GM23338 (cell line): ENCODE measurements at regions not wholly inside any gene's neighbourhood (a gene's known extent, or its start where the extent isn't known, plus 50 kb on each side); places are given as distances from the start of the nearest gene placed in this dataset.
"Not testable (repeated sequence)": the region's sequence is repeated elsewhere in the genome, so short reads cannot be mapped to it uniquely, and the experiment has no call there.

Source experiments
- ATAC-seq: fragments of 200-7000 bp; cut with Tn5 transposase; 3 replicates; pipeline ENCODE4 v1.9.1; 2020
- DNase-seq: peaks from one replicate; pipeline ENCODE4 v3.0.0-alpha.2; 2015; ENCODE audit warnings: low spot score
- H2AFZ ChIP-seq: fragments of 200-600 bp; sonication (generic); 2 replicates; pipeline ENCODE4 v1.8.0; 2016; ENCODE audit warnings: antibody characterized with exemption, mild to moderate bottlenecking, moderate library complexity
- H3F3A ChIP-seq: fragments of 200-600 bp; sonication (generic); replicated peaks from 2 replicates; pipeline ENCODE4 v1.8.0; 2017; ENCODE audit warnings: antibody characterized with exemption, mixed run types, low read depth
- H3K27ac ChIP-seq: fragments of 200-600 bp; sonication (generic); 2 replicates; pipeline ENCODE4 v1.6.1; 2016; ENCODE audit warnings: low read depth
- H3K27me3 ChIP-seq: fragments of 200-600 bp; sonication (generic); 2 replicates; pipeline ENCODE4 v1.8.0; 2016; ENCODE audit warnings: mild to moderate bottlenecking, mixed run types, moderate library complexity; ENCODE audit not compliant: insufficient read depth
- H3K36me3 ChIP-seq: fragments of 200-600 bp; sonication (generic); 2 replicates; pipeline ENCODE4 v1.8.0; 2016; ENCODE audit warnings: mild to moderate bottlenecking; ENCODE audit not compliant: insufficient read depth
- H3K4me1 ChIP-seq: fragments of 200-600 bp; sonication (generic); 2 replicates; pipeline ENCODE4 v1.8.0; 2016; ENCODE audit warnings: mild to moderate bottlenecking, moderate library complexity; ENCODE audit not compliant: insufficient read depth
- H3K4me2 ChIP-seq: fragments of 200-600 bp; sonication (generic); 2 replicates; pipeline ENCODE4 v1.7.1; 2017; ENCODE audit warnings: mixed run types
- H3K4me3 ChIP-seq: fragments of 200-600 bp; sonication (generic); 2 replicates; pipeline ENCODE4 v1.6.1; 2016; ENCODE audit warnings: mixed run types
- H3K79me2 ChIP-seq: fragments of 200-600 bp; sonication (generic); replicated peaks from 2 replicates; pipeline ENCODE4 v1.8.0; 2017; ENCODE audit warnings: mild to moderate bottlenecking; ENCODE audit not compliant: insufficient read depth
- H3K9me2 ChIP-seq: fragments of 200-600 bp; sonication (generic); 2 replicates; pipeline ENCODE4 v1.8.0; 2017; ENCODE audit not compliant: insufficient read depth
- H4K20me1 ChIP-seq: fragments of 200-600 bp; sonication (generic); replicated peaks from 2 replicates; pipeline ENCODE4 v1.8.0; 2017; ENCODE audit warnings: mild to moderate bottlenecking; ENCODE audit not compliant: insufficient read depth
- H3K27ac Mint-ChIP-seq: 2 replicates; pipeline ENCODE4 v1.8.0; 2020; ENCODE audit warnings: inconsistent platforms, mild to moderate bottlenecking, moderate library complexity, mixed read lengths
- H3K27me3 Mint-ChIP-seq: 3 replicates; pipeline ENCODE4 v1.8.0; 2022; ENCODE audit warnings: low read depth, mild to moderate bottlenecking, moderate library complexity, mixed read lengths, inconsistent platforms; ENCODE audit not compliant: insufficient read depth, poor library complexity
- H3K36me3 Mint-ChIP-seq: 3 replicates; pipeline ENCODE4 v1.8.0; 2021; ENCODE audit warnings: low read depth, mild to moderate bottlenecking, inconsistent platforms, moderate library complexity, mixed read lengths
- H3K4me1 Mint-ChIP-seq: 3 replicates; pipeline ENCODE4 v1.8.0; 2020; ENCODE audit warnings: mild to moderate bottlenecking, inconsistent platforms, mixed read lengths
- H3K4me3 Mint-ChIP-seq: 3 replicates; pipeline ENCODE4 v1.8.0; 2021; ENCODE audit warnings: moderate library complexity, mild to moderate bottlenecking, inconsistent platforms, mixed read lengths
- H3K9me3 Mint-ChIP-seq: 3 replicates; pipeline ENCODE4 v1.8.0; 2020; ENCODE audit warnings: moderate library complexity, mild to moderate bottlenecking, inconsistent platforms, mixed read lengths
- EZH2phosphoT487 ChIP-seq: fragments of 200-600 bp; sonication (generic); IDR thresholded peaks from one replicate; pipeline ENCODE4 v1.8.1; 2018; ENCODE audit warnings: antibody characterized with exemption; ENCODE audit not compliant: unreplicated experiment
- NANOG ChIP-seq: IDR thresholded peaks from 2 replicates; pipeline ENCODE4 v1.6.1; 2016; ENCODE audit warnings: antibody characterized with exemption, borderline replicate concordance
- TF ChIP-seq, protein P1 (sequence below): fragments of 250-450 bp; sonication (Bioruptor Pico); IDR thresholded peaks from 2 replicates; pipeline ENCODE4 v1.5.0; 2020; ENCODE audit warnings: mild to moderate bottlenecking, moderate library complexity
- TF ChIP-seq, protein P2 (sequence below): IDR thresholded peaks from one replicate; pipeline ENCODE4 v1.6.1; 2018; ENCODE audit warnings: antibody characterized with exemption; ENCODE audit not compliant: unreplicated experiment

DNA sequence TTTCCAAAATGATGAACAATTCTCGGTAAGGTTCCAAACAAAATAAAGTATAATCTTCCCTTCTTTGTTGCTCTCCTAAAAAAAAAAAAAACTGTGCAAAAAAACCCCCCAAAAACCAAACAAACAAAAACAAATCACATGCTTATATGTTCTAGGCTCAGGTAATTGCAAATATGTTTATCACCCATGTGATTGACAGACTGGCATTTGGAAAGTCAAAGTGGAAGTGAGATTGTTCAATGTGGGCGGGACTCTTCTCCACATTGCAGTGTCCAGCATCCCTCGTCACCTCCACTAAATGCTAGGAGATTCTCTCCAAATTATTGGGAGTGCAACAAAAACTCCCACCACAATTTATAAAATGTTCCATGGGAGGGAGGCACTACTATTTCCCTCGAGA lies 57.6 kb upstream of the CACNA1D start (continued):
- TF ChIP-seq, protein P1, sequence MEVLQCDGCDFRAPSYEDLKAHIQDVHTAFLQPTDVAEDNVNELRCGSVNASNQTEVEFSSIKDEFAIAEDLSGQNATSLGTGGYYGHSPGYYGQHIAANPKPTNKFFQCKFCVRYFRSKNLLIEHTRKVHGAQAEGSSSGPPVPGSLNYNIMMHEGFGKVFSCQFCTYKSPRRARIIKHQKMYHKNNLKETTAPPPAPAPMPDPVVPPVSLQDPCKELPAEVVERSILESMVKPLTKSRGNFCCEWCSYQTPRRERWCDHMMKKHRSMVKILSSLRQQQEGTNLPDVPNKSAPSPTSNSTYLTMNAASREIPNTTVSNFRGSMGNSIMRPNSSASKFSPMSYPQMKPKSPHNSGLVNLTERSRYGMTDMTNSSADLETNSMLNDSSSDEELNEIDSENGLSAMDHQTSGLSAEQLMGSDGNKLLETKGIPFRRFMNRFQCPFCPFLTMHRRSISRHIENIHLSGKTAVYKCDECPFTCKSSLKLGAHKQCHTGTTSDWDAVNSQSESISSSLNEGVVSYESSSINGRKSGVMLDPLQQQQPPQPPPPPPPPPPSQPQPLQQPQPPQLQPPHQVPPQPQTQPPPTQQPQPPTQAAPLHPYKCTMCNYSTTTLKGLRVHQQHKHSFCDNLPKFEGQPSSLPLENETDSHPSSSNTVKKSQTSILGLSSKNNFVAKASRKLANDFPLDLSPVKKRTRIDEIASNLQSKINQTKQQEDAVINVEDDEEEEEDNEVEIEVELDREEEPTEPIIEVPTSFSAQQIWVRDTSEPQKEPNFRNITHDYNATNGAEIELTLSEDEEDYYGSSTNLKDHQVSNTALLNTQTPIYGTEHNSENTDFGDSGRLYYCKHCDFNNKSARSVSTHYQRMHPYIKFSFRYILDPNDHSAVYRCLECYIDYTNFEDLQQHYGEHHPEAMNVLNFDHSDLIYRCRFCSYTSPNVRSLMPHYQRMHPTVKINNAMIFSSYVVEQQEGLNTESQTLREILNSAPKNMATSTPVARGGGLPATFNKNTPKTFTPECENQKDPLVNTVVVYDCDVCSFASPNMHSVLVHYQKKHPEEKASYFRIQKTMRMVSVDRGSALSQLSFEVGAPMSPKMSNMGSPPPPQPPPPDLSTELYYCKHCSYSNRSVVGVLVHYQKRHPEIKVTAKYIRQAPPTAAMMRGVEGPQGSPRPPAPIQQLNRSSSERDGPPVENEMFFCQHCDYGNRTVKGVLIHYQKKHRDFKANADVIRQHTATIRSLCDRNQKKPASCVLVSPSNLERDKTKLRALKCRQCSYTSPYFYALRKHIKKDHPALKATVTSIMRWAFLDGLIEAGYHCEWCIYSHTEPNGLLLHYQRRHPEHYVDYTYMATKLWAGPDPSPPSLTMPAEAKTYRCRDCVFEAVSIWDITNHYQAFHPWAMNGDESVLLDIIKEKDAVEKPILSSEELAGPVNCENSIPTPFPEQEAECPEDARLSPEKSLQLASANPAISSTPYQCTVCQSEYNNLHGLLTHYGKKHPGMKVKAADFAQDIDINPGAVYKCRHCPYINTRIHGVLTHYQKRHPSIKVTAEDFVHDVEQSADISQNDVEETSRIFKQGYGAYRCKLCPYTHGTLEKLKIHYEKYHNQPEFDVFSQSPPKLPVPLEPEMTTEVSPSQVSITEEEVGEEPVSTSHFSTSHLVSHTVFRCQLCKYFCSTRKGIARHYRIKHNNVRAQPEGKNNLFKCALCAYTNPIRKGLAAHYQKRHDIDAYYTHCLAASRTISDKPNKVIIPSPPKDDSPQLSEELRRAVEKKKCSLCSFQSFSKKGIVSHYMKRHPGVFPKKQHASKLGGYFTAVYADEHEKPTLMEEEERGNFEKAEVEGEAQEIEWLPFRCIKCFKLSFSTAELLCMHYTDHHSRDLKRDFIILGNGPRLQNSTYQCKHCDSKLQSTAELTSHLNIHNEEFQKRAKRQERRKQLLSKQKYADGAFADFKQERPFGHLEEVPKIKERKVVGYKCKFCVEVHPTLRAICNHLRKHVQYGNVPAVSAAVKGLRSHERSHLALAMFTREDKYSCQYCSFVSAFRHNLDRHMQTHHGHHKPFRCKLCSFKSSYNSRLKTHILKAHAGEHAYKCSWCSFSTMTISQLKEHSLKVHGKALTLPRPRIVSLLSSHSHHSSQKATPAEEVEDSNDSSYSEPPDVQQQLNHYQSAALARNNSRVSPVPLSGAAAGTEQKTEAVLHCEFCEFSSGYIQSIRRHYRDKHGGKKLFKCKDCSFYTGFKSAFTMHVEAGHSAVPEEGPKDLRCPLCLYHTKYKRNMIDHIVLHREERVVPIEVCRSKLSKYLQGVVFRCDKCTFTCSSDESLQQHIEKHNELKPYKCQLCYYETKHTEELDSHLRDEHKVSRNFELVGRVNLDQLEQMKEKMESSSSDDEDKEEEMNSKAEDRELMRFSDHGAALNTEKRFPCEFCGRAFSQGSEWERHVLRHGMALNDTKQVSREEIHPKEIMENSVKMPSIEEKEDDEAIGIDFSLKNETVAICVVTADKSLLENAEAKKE = no peak
- TF ChIP-seq EZH2phosphoT487 (no peak), NANOG (no peak)
- TF ChIP-seq, protein P2, sequence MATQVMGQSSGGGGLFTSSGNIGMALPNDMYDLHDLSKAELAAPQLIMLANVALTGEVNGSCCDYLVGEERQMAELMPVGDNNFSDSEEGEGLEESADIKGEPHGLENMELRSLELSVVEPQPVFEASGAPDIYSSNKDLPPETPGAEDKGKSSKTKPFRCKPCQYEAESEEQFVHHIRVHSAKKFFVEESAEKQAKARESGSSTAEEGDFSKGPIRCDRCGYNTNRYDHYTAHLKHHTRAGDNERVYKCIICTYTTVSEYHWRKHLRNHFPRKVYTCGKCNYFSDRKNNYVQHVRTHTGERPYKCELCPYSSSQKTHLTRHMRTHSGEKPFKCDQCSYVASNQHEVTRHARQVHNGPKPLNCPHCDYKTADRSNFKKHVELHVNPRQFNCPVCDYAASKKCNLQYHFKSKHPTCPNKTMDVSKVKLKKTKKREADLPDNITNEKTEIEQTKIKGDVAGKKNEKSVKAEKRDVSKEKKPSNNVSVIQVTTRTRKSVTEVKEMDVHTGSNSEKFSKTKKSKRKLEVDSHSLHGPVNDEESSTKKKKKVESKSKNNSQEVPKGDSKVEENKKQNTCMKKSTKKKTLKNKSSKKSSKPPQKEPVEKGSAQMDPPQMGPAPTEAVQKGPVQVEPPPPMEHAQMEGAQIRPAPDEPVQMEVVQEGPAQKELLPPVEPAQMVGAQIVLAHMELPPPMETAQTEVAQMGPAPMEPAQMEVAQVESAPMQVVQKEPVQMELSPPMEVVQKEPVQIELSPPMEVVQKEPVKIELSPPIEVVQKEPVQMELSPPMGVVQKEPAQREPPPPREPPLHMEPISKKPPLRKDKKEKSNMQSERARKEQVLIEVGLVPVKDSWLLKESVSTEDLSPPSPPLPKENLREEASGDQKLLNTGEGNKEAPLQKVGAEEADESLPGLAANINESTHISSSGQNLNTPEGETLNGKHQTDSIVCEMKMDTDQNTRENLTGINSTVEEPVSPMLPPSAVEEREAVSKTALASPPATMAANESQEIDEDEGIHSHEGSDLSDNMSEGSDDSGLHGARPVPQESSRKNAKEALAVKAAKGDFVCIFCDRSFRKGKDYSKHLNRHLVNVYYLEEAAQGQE = no peak

DNA sequence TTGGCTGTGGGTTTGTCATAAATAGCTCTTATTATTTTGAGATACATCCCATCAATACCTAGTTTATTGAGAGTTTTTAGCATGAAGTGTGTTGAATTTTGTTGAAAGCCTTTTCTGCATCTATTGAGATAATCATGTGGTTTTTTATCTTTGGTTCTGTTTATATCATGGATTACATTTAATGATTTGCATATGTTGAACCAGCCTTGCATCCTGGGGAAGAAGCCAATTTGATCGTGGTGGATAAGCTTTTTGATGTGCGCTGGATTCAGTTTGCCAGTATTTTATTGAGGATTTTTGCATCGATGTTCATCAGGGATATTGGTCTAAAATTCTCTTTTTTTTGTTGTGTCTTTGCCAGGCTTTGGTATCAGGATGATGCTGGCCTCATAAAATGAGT lies 51.5 kb upstream of the CACNA1D start:
- H3K9me2 ChIP-seq, H3K27ac ChIP-seq, H2AFZ ChIP-seq, H3K4me2 ChIP-seq, H3K4me3 ChIP-seq, H4K20me1 ChIP-seq, H3F3A ChIP-seq, DNase-seq, H3K4me3 Mint-ChIP-seq, H3K36me3 ChIP-seq, ATAC-seq, H3K27ac Mint-ChIP-seq, H3K27me3 ChIP-seq, H3K4me1 Mint-ChIP-seq, H3K79me2 ChIP-seq, H3K4me1 ChIP-seq, H3K27me3 Mint-ChIP-seq: not testable (repeated sequence)
- Mint-ChIP-seq H3K36me3 (peaks cover 10% of the 10 kb centered on the region), H3K9me3 (peaks cover 28% of the 10 kb centered on the region)
